ENCODE measurements at regions not wholly inside any gene's neighbourhood (a gene's known extent, or its start where the extent isn't known, plus 50 kb on each side); places are given as distances from the start of the nearest gene placed in this dataset.

GRCh38 chr9:85108229-85108628 is 438.7 kb downstream of the NTRK2 start:
- ATAC-seq (ENCODE audit: low read depth) (no peak), DNase-seq (no peak)
- dilution Hi-C loops (cut with HindIII; ENCODE audit: low sequenced_read_pairs, unreplicated experiment) = no loop called here
- Histone ChIP-seq H3K4me1 (ENCODE audit: control insufficient read depth, insufficient read depth, low read length) (no peaks in the 10 kb centered on the region), H2BK120ac (ENCODE audit: low read depth, low read length) (no peak overlapping the region), H4K8ac (ENCODE audit: low read depth in 2 of 2, low read length in 2 of 2) (no peak overlapping the region), H3K79me1 (ENCODE audit: low read depth in 1 of 2, low read length in 2 of 2) (no peaks in the 10 kb centered on the region), H3K9ac (ENCODE audit: low read depth, low read length) (no peak overlapping the region), H3K14ac (replicated peaks; ENCODE audit: low read depth, low read length) (no peak overlapping the region), H4K20me1 (ENCODE audit: insufficient read depth, low read length) (no peaks in the 10 kb centered on the region), H2BK20ac (ENCODE audit: low read depth, low read length) (no peak overlapping the region), H3K4me2 (ENCODE audit: low read depth, low read length) (no peak overlapping the region), H3K27ac (ENCODE audit: insufficient read depth, low read length) (no peak overlapping the region), H2AK5ac (ENCODE audit: low read depth, low read length) (no peak overlapping the region), H2AFZ (replicated peaks; ENCODE audit: low read length, poor library complexity) (no peak overlapping the region), H3K18ac (ENCODE audit: low read depth, low read length) (no peak overlapping the region), H2AK9ac (replicated peaks; ENCODE audit: low read depth, low read length, poor library complexity) (no peak overlapping the region), H3K9me1 (ENCODE audit: insufficient read depth, low read length) (no peaks in the 10 kb centered on the region), H3K9me3 (ENCODE audit: control insufficient read depth, insufficient read depth, low read length) (peaks cover 15% of the 10 kb centered on the region), H3K4ac (ENCODE audit: low read depth, low read length) (no peak overlapping the region), H4K5ac (ENCODE audit: low read depth, low read length) (no peak overlapping the region), H3K27me3 (ENCODE audit: control insufficient read depth, insufficient read depth, low read length) (no peaks in the 10 kb centered on the region), H3K23ac (ENCODE audit: low read depth, low read length) (no peak overlapping the region), H2BK15ac (ENCODE audit: low read depth, low read length) (no peak overlapping the region), H2BK5ac (ENCODE audit: low read depth, low read length, poor library complexity, severe bottlenecking) (no peak overlapping the region), H4K91ac (ENCODE audit: insufficient read depth, low read depth, low read length) (no peak overlapping the region), H3K56ac (ENCODE audit: extremely low read depth, insufficient read depth, low read length) (no peak overlapping the region), H3K4me3 (ENCODE audit: insufficient read depth, low read depth, low read length) (no peak overlapping the region), H3K36me3 (ENCODE audit: control insufficient read depth, insufficient read depth, low read length) (no peaks in the 10 kb centered on the region)
- intact Hi-C loops (cut with micrococcal nuclease) = no loop called here
- TF ChIP-seq RAD21 (IDR thresholded peaks at IDR 0.05; ENCODE audit: low read length) (no peak), RFX5 (IDR thresholded peaks at IDR 0.05; ENCODE audit: low read depth, low read length) (no peak), MAFK (IDR thresholded peaks at IDR 0.05; ENCODE audit: low read depth, low read length) (no peak), RCOR1 (IDR thresholded peaks at IDR 0.05; ENCODE audit: insufficient replicate concordance, low read length) (no peak), NFE2L2 (IDR thresholded peaks at IDR 0.05; ENCODE audit: low read depth, low read length) (no peak), ELK1 (IDR thresholded peaks at IDR 0.05; ENCODE audit: borderline replicate concordance, low read depth, low read length) (no peak), BHLHE40 (IDR thresholded peaks at IDR 0.05; ENCODE audit: low read depth, low read length) (no peak), MXI1 (IDR thresholded peaks at IDR 0.05; ENCODE audit: borderline replicate concordance, low read depth, low read length) (no peak), MAZ (IDR thresholded peaks at IDR 0.05; ENCODE audit: borderline replicate concordance, low read depth, low read length) (no peak), FOS (IDR thresholded peaks at IDR 0.05; ENCODE audit: low read depth, low read length) (no peak), CEBPB (IDR thresholded peaks at IDR 0.05; ENCODE audit: low read depth, low read length) (no peak)
- in situ Hi-C loops (cut with MboI; ENCODE audit: low sequenced_read_pairs) = no loop called here
- ChIA-PET CTCF (no interaction called here), POLR2A (ENCODE audit: unreplicated experiment) (no interaction called here)
- no TSS peak for BruUV-seq (replicated peaks)
- no CpG with 5 or more reads among the region's 6 CpGs for WGBS, 2 experiments (ENCODE audit: extremely low coverage in 2 of 2, insufficient read length in 1 of 2)
